ENCODE measurements at regions not wholly inside any gene's neighbourhood (a gene's known extent, or its start where the extent isn't known, plus 50 kb on each side); places are given as distances from the start of the nearest gene placed in this dataset.

DNA sequence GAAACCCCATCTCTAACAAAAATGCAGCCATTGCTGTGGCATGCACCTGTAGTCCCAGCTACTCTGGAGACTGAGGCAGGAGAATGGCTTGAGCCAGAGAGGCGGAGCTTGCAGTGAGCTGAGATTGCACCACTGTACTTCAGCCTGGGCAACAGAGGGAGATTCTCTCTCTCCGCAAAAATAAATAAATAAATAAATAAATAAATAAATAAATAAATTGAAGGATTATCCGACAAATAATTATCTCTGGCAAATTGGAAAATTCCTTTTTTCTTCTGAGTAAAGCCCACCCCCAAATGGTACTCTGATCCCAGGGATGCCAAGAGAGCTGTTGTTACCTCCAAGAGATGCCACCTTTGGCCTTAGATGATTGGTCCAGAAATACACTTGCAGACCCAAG, 137.9 kb downstream of the SUDS3 start:
- no peak overlapping the region for H3K27ac ChIP-seq (ENCODE audit: low read depth, low read length)
- H3K27me3 ChIP-seq (ENCODE audit: control insufficient read depth, insufficient read depth, low read length): no peaks in the 10 kb centered on the region
- H3K9ac ChIP-seq (ENCODE audit: low read length): no peak overlapping the region
- no peaks in the 10 kb centered on the region for H3K36me3 ChIP-seq (ENCODE audit: control insufficient read depth, insufficient read depth, low read length)
- H3K4me3 ChIP-seq (ENCODE audit: low read length): no peak overlapping the region
- no peaks in the 10 kb centered on the region for H3K4me1 ChIP-seq (ENCODE audit: control insufficient read depth, insufficient read depth, low read length)

DNA sequence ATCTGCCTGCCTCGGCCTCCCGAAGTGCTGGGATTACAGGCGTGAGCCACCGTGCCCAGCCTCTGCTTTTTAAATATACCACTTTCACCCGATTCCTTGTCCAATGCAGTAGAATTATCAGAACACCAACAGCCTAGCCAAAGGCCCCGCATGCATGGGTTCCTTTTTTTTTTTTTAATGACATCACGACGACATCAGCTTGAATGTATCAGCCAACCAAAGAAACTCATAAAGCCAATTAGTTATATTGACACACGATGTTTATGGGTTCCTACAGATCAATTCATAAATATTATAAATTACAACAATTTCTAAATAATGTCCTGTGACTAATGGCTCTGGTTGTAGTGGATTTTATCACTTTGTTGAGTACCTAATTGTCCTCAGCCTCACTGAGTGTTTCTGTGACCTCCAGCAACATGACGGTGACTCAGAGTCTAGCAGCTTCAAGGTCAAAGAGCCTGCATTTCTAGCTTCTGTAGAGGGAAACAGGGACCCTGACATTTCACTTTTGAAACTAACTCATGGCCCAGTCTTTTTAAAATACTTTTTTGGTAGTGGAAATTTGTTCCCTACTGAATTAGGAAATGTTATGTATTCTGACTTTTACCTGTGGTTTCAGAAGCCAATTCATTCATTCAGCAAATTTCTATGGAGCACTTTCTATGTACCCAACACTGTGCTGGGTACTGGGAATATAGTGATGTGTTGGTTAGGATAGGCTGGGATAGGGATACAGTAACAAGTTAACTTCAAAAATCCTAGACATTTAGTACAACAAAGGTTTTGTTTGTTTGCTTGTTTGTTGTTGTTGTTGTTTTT, 144.1 kb downstream of the SUDS3 start:
- no peak overlapping the region for H3K27ac ChIP-seq (ENCODE audit: low read depth, low read length)

DNA sequence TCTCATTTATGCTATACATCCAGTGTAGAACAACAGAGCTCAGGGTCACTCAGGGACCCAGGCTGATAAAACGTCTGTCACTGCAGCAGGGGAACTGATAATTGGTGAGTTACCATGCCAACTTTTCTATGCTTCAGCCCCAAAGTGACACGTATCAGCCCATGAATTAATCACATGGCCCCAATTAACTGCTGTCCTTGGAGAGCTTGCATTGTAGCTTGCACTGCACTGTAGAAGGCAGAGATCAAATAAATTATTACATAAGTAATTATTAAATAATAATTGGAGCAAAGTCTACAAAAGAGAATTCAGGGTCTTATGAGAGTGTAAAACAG, 144.6 kb downstream of the SUDS3 start:
- no peaks in the 10 kb centered on the region for H3K4me1 ChIP-seq (ENCODE audit: control insufficient read depth, insufficient read depth, low read length)
- H3K27me3 ChIP-seq (ENCODE audit: control insufficient read depth, insufficient read depth, low read length): no peaks in the 10 kb centered on the region
- H3K4me3 ChIP-seq (ENCODE audit: low read length): no peak overlapping the region
- H3K27ac ChIP-seq (ENCODE audit: low read depth, low read length): no peak overlapping the region
- no peak overlapping the region for H3K9ac ChIP-seq (ENCODE audit: low read length)
- no peaks in the 10 kb centered on the region for H3K36me3 ChIP-seq (ENCODE audit: control insufficient read depth, insufficient read depth, low read length)

More for the DNA sequence above, 144.1 kb downstream of the SUDS3 start:
- H3K4me3 ChIP-seq (ENCODE audit: low read length): no peak overlapping the region
- H3K9ac ChIP-seq (ENCODE audit: low read length): no peak overlapping the region
- no peaks in the 10 kb centered on the region for H3K36me3 ChIP-seq (ENCODE audit: control insufficient read depth, insufficient read depth, low read length)
- no peaks in the 10 kb centered on the region for H3K27me3 ChIP-seq (ENCODE audit: control insufficient read depth, insufficient read depth, low read length)
- no peaks in the 10 kb centered on the region for H3K4me1 ChIP-seq (ENCODE audit: control insufficient read depth, insufficient read depth, low read length)

DNA sequence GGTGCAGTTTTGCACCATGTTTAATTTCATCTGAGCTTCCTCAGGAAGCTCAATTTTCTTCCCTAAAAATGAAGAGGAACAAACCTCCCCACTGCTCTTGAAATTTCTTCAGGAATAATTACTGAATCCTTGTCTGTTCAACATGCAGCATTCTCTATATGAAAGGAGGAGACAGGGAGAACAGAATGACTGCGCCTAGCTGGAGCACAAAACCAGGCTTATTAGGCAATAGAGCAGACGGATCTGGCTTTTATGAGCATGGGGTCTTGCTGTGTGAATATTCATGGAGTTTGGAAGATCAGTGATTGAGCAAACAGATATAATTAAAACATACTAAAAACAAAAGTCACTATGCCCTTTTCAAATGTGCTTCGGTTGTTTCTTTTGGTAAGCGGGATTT, 148.1 kb downstream of the SUDS3 start:
- no peak overlapping the region for H3K27ac ChIP-seq (ENCODE audit: low read depth, low read length)
- no peaks in the 10 kb centered on the region for H3K36me3 ChIP-seq (ENCODE audit: control insufficient read depth, insufficient read depth, low read length)
- no peak overlapping the region for H3K4me3 ChIP-seq (ENCODE audit: low read length)
- no peaks in the 10 kb centered on the region for H3K27me3 ChIP-seq (ENCODE audit: control insufficient read depth, insufficient read depth, low read length)
- H3K4me1 ChIP-seq (ENCODE audit: control insufficient read depth, insufficient read depth, low read length): peaks cover 2% of the 10 kb centered on the region
- no peak overlapping the region for H3K9ac ChIP-seq (ENCODE audit: low read length)

DNA sequence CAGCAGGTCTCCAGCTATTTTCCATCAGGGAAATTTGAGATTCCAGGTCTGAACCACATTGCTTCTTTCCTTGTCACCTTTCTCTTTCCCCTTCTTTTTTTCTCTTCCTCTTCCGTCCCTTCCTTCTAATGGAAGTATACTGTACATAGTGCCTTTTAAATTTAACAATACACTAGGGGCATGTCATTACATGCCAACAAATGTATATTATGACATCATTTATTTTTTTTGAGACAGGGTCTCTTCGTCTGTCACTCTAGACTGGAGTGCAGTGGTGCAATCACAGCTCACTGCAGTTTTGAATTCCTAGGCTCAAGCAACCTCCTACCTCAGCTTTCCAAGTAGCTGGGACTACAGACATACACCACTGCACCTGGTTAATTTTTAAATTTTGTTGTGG, 148.9 kb downstream of the SUDS3 start:
- no peak overlapping the region for H3K4me3 ChIP-seq (ENCODE audit: low read length)
- H3K27ac ChIP-seq (ENCODE audit: low read depth, low read length): no peak overlapping the region
- H3K4me1 ChIP-seq (ENCODE audit: control insufficient read depth, insufficient read depth, low read length): peaks cover 2% of the 10 kb centered on the region

GRCh38 chr12:118526255-118527095, 150.1 kb downstream of the SUDS3 start:
- peaks cover 2% of the 10 kb centered on the region for H3K4me1 ChIP-seq (ENCODE audit: control insufficient read depth, insufficient read depth, low read length)
- no peak overlapping the region for H3K27ac ChIP-seq (ENCODE audit: low read depth, low read length)
- no peaks in the 10 kb centered on the region for H3K27me3 ChIP-seq (ENCODE audit: control insufficient read depth, insufficient read depth, low read length)
- H3K9ac ChIP-seq (ENCODE audit: low read length): no peak overlapping the region
- no peaks in the 10 kb centered on the region for H3K36me3 ChIP-seq (ENCODE audit: control insufficient read depth, insufficient read depth, low read length)
- no peak overlapping the region for H3K4me3 ChIP-seq (ENCODE audit: low read length)

More for the DNA sequence above, 148.9 kb downstream of the SUDS3 start:
- Histone ChIP-seq H3K9ac (ENCODE audit: low read length) (no peak overlapping the region), H3K36me3 (ENCODE audit: control insufficient read depth, insufficient read depth, low read length) (no peaks in the 10 kb centered on the region), H3K27me3 (ENCODE audit: control insufficient read depth, insufficient read depth, low read length) (no peaks in the 10 kb centered on the region)

DNA sequence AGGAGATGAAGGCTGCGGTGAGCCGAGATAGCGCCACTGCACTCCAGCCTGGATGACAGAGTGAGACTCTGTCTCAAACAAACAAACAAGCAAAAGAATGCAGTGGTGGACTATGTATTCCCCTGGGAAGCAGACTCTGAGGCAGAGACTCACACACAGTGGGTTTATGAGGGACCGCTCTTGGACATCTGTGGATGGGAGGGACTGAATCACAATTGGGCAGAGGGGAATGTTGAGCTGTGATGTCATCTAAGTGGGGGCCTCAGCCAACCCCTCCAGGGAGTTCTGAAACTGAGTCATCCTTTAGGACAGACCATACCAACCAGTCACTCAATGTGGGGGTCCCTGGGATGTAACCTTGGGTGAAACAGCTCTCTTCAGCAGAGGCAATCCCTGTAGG, 151.0 kb downstream of the SUDS3 start:
- H3K4me1 ChIP-seq (ENCODE audit: control insufficient read depth, insufficient read depth, low read length): peaks cover 3% of the 10 kb centered on the region
- no peaks in the 10 kb centered on the region for H3K27me3 ChIP-seq (ENCODE audit: control insufficient read depth, insufficient read depth, low read length)
- no peak overlapping the region for H3K9ac ChIP-seq (ENCODE audit: low read length)
- no peak overlapping the region for H3K27ac ChIP-seq (ENCODE audit: low read depth, low read length)
- H3K4me3 ChIP-seq (ENCODE audit: low read length): no peak overlapping the region
- H3K36me3 ChIP-seq (ENCODE audit: control insufficient read depth, insufficient read depth, low read length): no peaks in the 10 kb centered on the region

GRCh38 chr12:118528625-118529024, 152.3 kb downstream of the SUDS3 start:
- Histone ChIP-seq H3K9ac (ENCODE audit: low read length) (no peak overlapping the region), H3K27me3 (ENCODE audit: control insufficient read depth, insufficient read depth, low read length) (no peaks in the 10 kb centered on the region), H3K27ac (ENCODE audit: low read depth, low read length) (no peak overlapping the region), H3K4me1 (ENCODE audit: control insufficient read depth, insufficient read depth, low read length) (peaks cover 5% of the 10 kb centered on the region), H3K4me3 (ENCODE audit: low read length) (no peak overlapping the region), H3K36me3 (ENCODE audit: control insufficient read depth, insufficient read depth, low read length) (no peaks in the 10 kb centered on the region)

DNA sequence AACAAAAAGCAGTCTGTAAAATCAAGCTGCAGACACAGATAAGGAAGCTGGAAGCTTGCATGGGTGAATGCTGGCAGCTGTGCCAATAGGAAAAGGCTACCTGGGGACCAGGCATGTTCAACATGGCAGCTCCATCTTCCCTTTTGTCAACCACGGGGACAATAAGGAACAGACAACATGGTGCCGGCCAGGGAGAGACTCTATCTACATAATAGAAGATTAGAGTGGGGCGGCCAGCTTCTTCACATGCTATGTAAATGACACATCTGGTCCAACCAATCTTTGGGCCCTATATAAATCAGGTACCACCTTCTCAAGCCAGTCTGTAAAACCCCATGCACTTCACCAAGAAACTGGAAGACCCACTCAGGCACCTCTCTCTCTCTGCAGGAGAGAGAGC, 157.6 kb downstream of the SUDS3 start:
- Histone ChIP-seq H3K9ac (ENCODE audit: low read length) (no peak overlapping the region), H3K4me3 (ENCODE audit: low read length) (no peak overlapping the region), H3K36me3 (ENCODE audit: control insufficient read depth, insufficient read depth, low read length) (no peaks in the 10 kb centered on the region), H3K27me3 (ENCODE audit: control insufficient read depth, insufficient read depth, low read length) (no peaks in the 10 kb centered on the region), H3K27ac (ENCODE audit: low read depth, low read length) (no peak overlapping the region), H3K4me1 (ENCODE audit: control insufficient read depth, insufficient read depth, low read length) (peaks cover 11% of the 10 kb centered on the region)

- Histone ChIP-seq H3K4me3 (ENCODE audit: low read length) (no peak overlapping the region), H3K9ac (ENCODE audit: low read length) (no peak overlapping the region), H3K27me3 (ENCODE audit: control insufficient read depth, insufficient read depth, low read length) (no peaks in the 10 kb centered on the region), H3K36me3 (ENCODE audit: control insufficient read depth, insufficient read depth, low read length) (no peaks in the 10 kb centered on the region), H3K4me1 (ENCODE audit: control insufficient read depth, insufficient read depth, low read length) (peaks cover 11% of the 10 kb centered on the region), H3K27ac (ENCODE audit: low read depth, low read length) (peak overlapping the region; percentile 87)
Observed at GRCh38 chr12:118536306-118536906, 160.1 kb downstream of the SUDS3 start.

GRCh38 chr12:118537481-118537917, 161.1 kb downstream of the SUDS3 start:
- Histone ChIP-seq H3K27me3 (ENCODE audit: control insufficient read depth, insufficient read depth, low read length) (no peaks in the 10 kb centered on the region), H3K9ac (ENCODE audit: low read length) (no peak overlapping the region), H3K4me1 (ENCODE audit: control insufficient read depth, insufficient read depth, low read length) (peaks cover 9% of the 10 kb centered on the region), H3K4me3 (ENCODE audit: low read length) (no peak overlapping the region), H3K36me3 (ENCODE audit: control insufficient read depth, insufficient read depth, low read length) (no peaks in the 10 kb centered on the region), H3K27ac (ENCODE audit: low read depth, low read length) (peak overlapping the region; percentile 87)

DNA sequence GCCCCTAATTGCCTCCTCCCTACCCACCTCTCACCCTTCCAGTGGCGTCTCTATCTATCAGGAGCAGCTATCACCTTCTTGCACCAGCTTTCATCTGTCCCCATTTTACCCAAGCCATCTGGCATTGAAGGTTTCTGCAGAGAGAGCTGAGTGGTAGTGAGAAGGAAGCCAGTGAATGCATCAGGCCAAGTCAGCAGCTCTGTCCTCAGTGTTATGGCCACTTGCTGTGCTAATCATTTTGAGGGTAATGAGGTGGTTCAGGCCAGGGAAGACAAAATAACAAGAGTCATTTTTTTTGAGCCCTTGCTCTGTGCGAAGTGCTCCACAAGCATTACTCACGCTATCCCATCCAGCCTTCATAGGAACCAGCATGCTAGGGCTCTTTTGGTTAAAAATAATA, 164.7 kb downstream of the SUDS3 start:
- Histone ChIP-seq H3K4me1 (ENCODE audit: control insufficient read depth, insufficient read depth, low read length) (peaks cover 9% of the 10 kb centered on the region), H3K27me3 (ENCODE audit: control insufficient read depth, insufficient read depth, low read length) (peaks cover 2% of the 10 kb centered on the region), H3K36me3 (ENCODE audit: control insufficient read depth, insufficient read depth, low read length) (no peaks in the 10 kb centered on the region), H3K9ac (ENCODE audit: low read length) (no peak overlapping the region), H3K4me3 (ENCODE audit: low read length) (no peak overlapping the region), H3K27ac (ENCODE audit: low read depth, low read length) (no peak overlapping the region)
